Adrenal gland (tissue), 9 donors: ENCODE measurements at regions not wholly inside any gene's neighbourhood (a gene's known extent, or its start where the extent isn't known, plus 50 kb on each side); places are given as distances from the start of the nearest gene placed in this dataset.

Experiments
- DNase-seq, 7 donors: peaks; one replicate each; pipeline ENCODE4 v3.0.0-alpha.2; 2019 to 2020
- H3K27ac ChIP-seq, 5 donors: fragments of 200-600 bp; sonication (generic) in 4 of 5; 1 replicate in 3 of 5; 2 replicates in 2 of 5; pipeline versions ENCODE4 v1.5.1 to v1.8.0; 2016 to 2020; ENCODE audit warnings: mild to moderate bottlenecking in 1 of 5
- H3K27me3 ChIP-seq: fragments of 200-600 bp; 2 replicates; pipeline ENCODE4 v1.8.0; 2021
- H3K36me3 ChIP-seq, 2 donors: fragments of 200-600 bp; replicated peaks in 1 of 2; 1 replicate in 1 of 2; 2 replicates in 1 of 2; pipeline versions ENCODE4 v1.5.1 to v1.8.0; 2018 to 2022
- H3K4me1 ChIP-seq, 2 donors: fragments of 200-600 bp; replicated peaks in 1 of 2; 1 replicate in 1 of 2; 2 replicates in 1 of 2; pipeline versions ENCODE4 v1.5.1 to v1.8.0; 2018 to 2021
- H3K4me3 ChIP-seq, 4 donors: fragments of 200-600 bp; sonication (generic) in 3 of 4; one replicate each; pipeline ENCODE4 v1.5.1; 2016 to 2018
- H3K9me3 ChIP-seq, 3 donors: fragments of 200-600 bp; sonication (generic) in 1 of 3; replicated peaks in 1 of 3; 1 replicate in 2 of 3; 2 replicates in 1 of 3; pipeline versions ENCODE4 v1.5.1 to v1.8.0; 2016 to 2021
- CTCF ChIP-seq, 6 experiments: fragments of 450-650 bp in 4 of 6; fragments of 200-600 bp in 2 of 6; sonication (generic) in 1 of 6; IDR thresholded peaks; 1 replicate in 5 of 6; 2 replicates in 1 of 6; pipeline versions ENCODE4 v1.5.1 to v1.8.0; 2016 to 2021; ENCODE audit warnings: antibody characterized with exemption in 6 of 6, mild to moderate bottlenecking in 2 of 6, moderate library complexity in 1 of 6
- POLR2A ChIP-seq, 2 donors: fragments of 450-650 bp; IDR thresholded peaks; one replicate each; pipeline ENCODE4 v1.6.1; 2017; ENCODE audit warnings: antibody characterized with exemption in 2 of 2, mild to moderate bottlenecking in 2 of 2, moderate library complexity in 1 of 2
- WGBS, 4 donors: extraction: QIAGEN DNeasy Blood & Tissue Kit in 2 of 4; methylation state at CpG; one replicate each; pipeline versions ENCODE4 v1.1.5 to v1.1.7; 2013 to 2017; 5-methylcytosine and 5-hydroxymethylcytosine counted together
- intact Hi-C, 2 donors: fragments of 100-400 bp; cut with DNase I; formaldehyde crosslinking; loops; one replicate each; pipeline versions ENCODE4 v1.14.1 to v1.15.0; 2022 to 2023
- donor health status: healthy with polysubstance abuse.
- donor health status: Bipolar disorder and iron deficiency.
- donor health status: DM: yes; HTN: yes; CAD: no.
- donor health status: DM: no; HTN: no; CAD: no.
- donor health status: DM: no; HTN: no; CAD: no.

DNA sequence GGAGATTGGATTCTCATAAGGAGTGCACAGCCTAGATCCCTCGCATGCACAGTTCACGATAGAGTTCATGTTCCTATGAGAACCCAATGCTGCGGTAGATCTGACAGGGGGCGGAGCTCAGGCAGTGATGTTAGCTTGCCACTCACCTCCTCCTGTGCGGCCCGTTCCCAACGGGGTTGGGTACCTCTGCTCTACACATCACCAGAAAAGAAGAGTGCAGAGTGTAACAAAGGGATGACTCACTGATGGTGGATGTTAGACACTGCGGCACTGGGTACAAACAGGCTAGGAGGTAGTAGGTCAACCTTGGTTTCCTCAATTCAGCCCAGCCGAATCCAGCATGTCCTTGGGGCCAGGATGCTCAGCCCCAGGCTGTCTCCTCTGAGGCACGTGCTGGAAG, 66.8 kb upstream of the CHST15 start:
- no peak overlapping the region for H3K4me3 ChIP-seq
- intact Hi-C loops, result no loop called here
- no peaks in the 10 kb centered on the region for H3K36me3 ChIP-seq
- WGBS, 4 donors, result 61 to 76% (median 70%) methylated on average over 4 to 10 of the region's 10 CpGs
- TF ChIP-seq POLR2A (IDR thresholded peaks at IDR 0.05) (no peak), CTCF (IDR thresholded peaks at IDR 0.05) (no peak)
- H3K27me3 ChIP-seq, result no peaks in the 10 kb centered on the region
- DNase-seq, result no peak
- H3K9me3 ChIP-seq, result no peaks in the 10 kb centered on the region
- peaks cover 8 to 20% of the 10 kb centered on the region in 2 donors for H3K4me1 ChIP-seq
- H3K27ac ChIP-seq, result no peak overlapping the region

DNA sequence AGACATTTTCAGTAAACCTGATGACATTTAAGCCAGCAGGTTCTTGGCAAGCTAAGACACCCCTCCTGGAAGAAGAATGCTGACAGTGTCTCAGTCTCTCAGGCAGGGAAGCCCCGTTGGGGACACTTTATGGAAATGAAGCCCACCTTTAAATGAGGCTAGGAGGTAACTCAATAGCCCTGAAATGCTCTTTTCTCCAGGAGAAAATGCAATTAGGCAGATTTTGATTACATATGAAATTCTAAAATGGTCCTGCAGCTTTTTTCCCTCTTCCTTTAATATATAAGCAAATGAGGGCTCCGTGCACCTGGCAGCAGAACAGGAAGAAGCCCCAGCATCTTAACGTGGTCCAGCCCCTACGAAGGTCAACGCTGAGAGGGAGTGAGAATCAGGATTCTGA, 65.8 kb upstream of the CHST15 start:
- H3K27me3 ChIP-seq, result no peaks in the 10 kb centered on the region
- DNase-seq, result no peak
- TF ChIP-seq POLR2A (IDR thresholded peaks at IDR 0.05), result no peak
- TF ChIP-seq CTCF (IDR thresholded peaks at IDR 0.05), result no peak
- no peaks in the 10 kb centered on the region for H3K9me3 ChIP-seq
- peaks cover 8 to 20% of the 10 kb centered on the region in 2 donors for H3K4me1 ChIP-seq
- no peak overlapping the region for H3K27ac ChIP-seq
- H3K4me3 ChIP-seq, result no peak overlapping the region
- no peaks in the 10 kb centered on the region for H3K36me3 ChIP-seq
- WGBS, 4 donors, result 60 to 74% (median 71%) methylated on average over 5 of the region's 5 CpGs
- intact Hi-C loops, result no loop called here

DNA sequence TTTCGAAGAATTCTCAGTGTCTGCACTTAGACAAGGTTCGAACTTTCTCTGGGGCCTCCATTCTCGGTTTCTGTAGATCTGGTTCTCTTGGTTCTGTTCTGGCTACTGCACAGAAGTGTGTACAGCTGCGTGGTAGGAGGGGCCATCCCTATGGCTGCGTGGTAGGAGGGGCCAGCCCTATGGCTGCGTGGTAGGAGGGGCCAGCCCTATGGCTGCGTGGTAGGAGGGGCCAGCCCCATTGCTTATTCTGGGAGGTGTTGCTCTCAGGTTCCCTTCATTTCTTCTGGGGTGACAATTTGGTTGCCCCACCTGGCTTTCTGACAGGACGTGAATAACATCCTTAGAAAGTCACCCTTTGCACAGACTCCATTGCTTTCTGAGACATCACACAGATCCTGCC, 65.2 kb upstream of the CHST15 start:
- intact Hi-C loops, result no loop called here
- Histone ChIP-seq H3K4me1 (peaks cover 8 to 20% of the 10 kb centered on the region in 2 donors), H3K27ac (no peak overlapping the region), H3K36me3 (no peaks in the 10 kb centered on the region), H3K27me3 (no peaks in the 10 kb centered on the region), H3K9me3 (no peaks in the 10 kb centered on the region), H3K4me3 (no peak overlapping the region)
- DNase-seq, result no peak
- TF ChIP-seq POLR2A (IDR thresholded peaks at IDR 0.05) (no peak), CTCF (IDR thresholded peaks at IDR 0.05) (no peak)
- WGBS, 4 donors, result 80 to 87% (median 83%) methylated on average over 7 to 8 of the region's 8 CpGs

DNA sequence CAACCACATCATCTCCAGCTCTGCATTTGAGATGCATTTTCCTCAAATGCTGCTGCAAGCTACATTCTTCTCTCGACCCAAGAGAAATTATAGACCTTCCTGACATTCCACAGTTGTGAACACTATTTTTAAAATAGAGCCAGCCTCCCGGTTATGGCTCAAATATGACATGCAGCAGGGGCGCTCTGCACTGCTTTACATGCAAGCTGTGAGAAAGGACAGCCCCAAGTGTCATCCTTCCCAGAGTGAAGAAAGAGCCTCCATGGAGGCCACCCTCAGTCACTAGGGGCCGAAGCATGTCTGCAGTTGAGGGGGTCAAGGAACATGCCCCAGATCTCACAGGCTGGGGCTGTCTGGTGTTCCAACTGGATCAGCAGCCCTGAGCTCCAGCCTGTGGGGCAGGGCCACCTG, 63.9 kb upstream of the CHST15 start:
- WGBS, 4 donors, result 0 to 66% (median 63%) methylated on average over 1 to 4 of the region's 4 CpGs
- Histone ChIP-seq H3K9me3 (no peaks in the 10 kb centered on the region), H3K4me3 (no peak overlapping the region), H3K27me3 (no peaks in the 10 kb centered on the region), H3K27ac (peak overlapping the region in 1 of 5 donors; percentile 77), H3K36me3 (no peaks in the 10 kb centered on the region), H3K4me1 (peaks cover 16 to 32% of the 10 kb centered on the region in 2 donors)
- intact Hi-C loops, result no loop called here
- DNase-seq, result no peak
- TF ChIP-seq CTCF (IDR thresholded peaks at IDR 0.05), result no peak
- TF ChIP-seq POLR2A (IDR thresholded peaks at IDR 0.05), result no peak
